GM20000 (cell line): ENCODE measurements at regions not wholly inside any gene's neighbourhood (a gene's known extent, or its start where the extent isn't known, plus 50 kb on each side); places are given as distances from the start of the nearest gene placed in this dataset.

Experiments used
- DNase-seq: peaks from one replicate; pipeline ENCODE4 v3.0.0; 2012; ENCODE audit warnings: low spot score
- CTCF ChIP-seq: IDR thresholded peaks from 2 replicates; pipeline ENCODE4 v1.5.1; 2012; ENCODE audit warnings: mild to moderate bottlenecking, control low read depth; ENCODE audit errors: extremely low read depth, missing control alignments

GRCh38 chr10:75305675-75306074 lies 69.9 kb upstream of the COMTD1 start:
- TF ChIP-seq CTCF: no peak
- DNase-seq: no peak

- TF ChIP-seq CTCF: no peak
- DNase-seq: no peak
These were observed 69.1 kb upstream of the COMTD1 start for GRCh38 chr10:75304741-75305390.

- TF ChIP-seq CTCF: no peak
These were observed 68.6 kb upstream of the COMTD1 start for GRCh38 chr10:75304313-75304712.

GRCh38 chr10:75303045-75303777 lies 67.5 kb upstream of the COMTD1 start:
- TF ChIP-seq CTCF: no peak
- no peak for DNase-seq

More at GRCh38 chr10:75304313-75304712, 68.6 kb upstream of the COMTD1 start:
- DNase-seq: no peak

- TF ChIP-seq CTCF: no peak
- DNase-seq: no peak
These were observed 66.3 kb upstream of the COMTD1 start for GRCh38 chr10:75302029-75302428.

- no peak for TF ChIP-seq CTCF
These were observed 61.4 kb upstream of the COMTD1 start for GRCh38 chr10:75297021-75297599.

GRCh38 chr10:75295868-75296441 lies 60.2 kb upstream of the COMTD1 start:
- no peak for TF ChIP-seq CTCF
- no peak for DNase-seq

More at GRCh38 chr10:75297021-75297599, 61.4 kb upstream of the COMTD1 start:
- no peak for DNase-seq
